ENCODE measurements at regions not wholly inside any gene's neighbourhood (a gene's known extent, or its start where the extent isn't known, plus 50 kb on each side); places are given as distances from the start of the nearest gene placed in this dataset.

DNA sequence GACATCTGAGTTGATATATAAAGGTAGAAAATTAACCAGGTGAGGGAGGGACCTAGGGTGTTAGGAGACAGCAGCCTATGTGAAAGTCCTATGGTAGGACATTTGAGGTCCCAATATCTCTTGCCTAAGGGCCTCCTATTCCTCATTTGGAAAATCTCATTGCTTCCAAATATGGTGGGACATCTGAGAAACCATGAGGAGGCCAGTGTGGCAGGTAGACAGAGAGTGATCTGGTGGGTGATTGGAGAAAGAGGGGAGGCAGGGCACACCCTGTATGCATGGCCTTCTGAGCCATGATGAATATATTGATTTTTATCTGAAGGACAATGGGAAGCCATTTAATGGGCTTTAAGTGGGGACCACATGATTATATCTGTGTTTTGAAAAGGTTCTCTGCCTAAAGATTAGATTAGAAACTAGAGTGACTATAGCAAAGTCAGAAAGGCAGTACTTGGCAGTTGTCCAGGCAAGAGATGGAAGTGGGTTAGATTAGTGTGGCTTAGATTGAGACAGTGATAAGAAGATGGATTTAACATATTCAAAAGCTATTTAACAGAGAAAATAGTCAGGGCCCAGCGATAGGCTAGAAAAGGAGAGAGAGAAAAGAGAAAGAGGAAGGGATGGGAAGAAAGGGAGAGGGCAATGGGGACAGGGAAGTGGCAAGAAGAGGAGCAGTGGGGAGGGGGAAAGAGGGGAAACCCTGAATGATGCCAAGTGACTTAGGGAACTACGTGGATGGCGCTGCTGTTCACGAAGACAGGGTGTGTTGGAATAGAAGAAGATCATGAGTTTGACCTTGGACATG, 237.2 kb upstream of the SRRM4 start (continued):
- TF ChIP-seq, protein P1, sequence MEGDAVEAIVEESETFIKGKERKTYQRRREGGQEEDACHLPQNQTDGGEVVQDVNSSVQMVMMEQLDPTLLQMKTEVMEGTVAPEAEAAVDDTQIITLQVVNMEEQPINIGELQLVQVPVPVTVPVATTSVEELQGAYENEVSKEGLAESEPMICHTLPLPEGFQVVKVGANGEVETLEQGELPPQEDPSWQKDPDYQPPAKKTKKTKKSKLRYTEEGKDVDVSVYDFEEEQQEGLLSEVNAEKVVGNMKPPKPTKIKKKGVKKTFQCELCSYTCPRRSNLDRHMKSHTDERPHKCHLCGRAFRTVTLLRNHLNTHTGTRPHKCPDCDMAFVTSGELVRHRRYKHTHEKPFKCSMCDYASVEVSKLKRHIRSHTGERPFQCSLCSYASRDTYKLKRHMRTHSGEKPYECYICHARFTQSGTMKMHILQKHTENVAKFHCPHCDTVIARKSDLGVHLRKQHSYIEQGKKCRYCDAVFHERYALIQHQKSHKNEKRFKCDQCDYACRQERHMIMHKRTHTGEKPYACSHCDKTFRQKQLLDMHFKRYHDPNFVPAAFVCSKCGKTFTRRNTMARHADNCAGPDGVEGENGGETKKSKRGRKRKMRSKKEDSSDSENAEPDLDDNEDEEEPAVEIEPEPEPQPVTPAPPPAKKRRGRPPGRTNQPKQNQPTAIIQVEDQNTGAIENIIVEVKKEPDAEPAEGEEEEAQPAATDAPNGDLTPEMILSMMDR (conservative IDR thresholded peaks at IDR 0.05; ENCODE audit: low read depth in 2 of 2): no peak
- no peak for TF ChIP-seq EZH2phosphoT487 (IDR thresholded peaks at IDR 0.05; ENCODE audit: unreplicated experiment)
- TF ChIP-seq EZH2 (IDR thresholded peaks at IDR 0.05; ENCODE audit: low read depth, unreplicated experiment): no peak
- TF ChIP-seq ZNF114 (CRISPR knock-in tag; IDR thresholded peaks at IDR 0.05): no peak
- TF ChIP-seq POLR2AphosphoS5 (IDR thresholded peaks at IDR 0.05; ENCODE audit: low read depth): no peak

DNA sequence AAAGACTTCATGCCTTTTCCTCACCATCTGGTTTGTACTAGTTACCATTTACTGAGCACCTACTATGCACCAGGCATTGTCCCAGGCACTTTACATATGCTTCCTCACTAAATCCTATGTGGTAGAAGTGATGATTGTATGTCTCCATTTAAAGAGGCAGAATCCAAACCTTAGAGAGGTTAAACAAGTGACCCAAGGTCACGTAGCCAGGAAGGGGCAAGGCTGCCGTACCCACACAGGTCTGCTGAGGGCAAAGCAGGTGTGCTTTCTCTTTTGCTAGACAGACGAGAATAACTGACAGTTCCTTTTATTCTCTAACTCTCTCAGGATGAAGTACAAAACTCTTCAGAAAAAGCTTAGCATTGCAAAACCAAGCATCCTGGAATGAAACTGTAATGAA, 235.2 kb upstream of the SRRM4 start:
- DNase-seq (ENCODE audit: low spot score) (no peak), ATAC-seq (no peak)
- H3K4me1 Mint-ChIP-seq: peaks cover 15% of the 10 kb centered on the region
- H2AFZ ChIP-seq: no peak overlapping the region
- no peak overlapping the region for H3K4me3 ChIP-seq
- H3K27me3 Mint-ChIP-seq (ENCODE audit: insufficient read depth, low read depth, poor library complexity): no peaks in the 10 kb centered on the region
- H3K36me3 ChIP-seq (ENCODE audit: insufficient read depth): no peaks in the 10 kb centered on the region
- H3K36me3 Mint-ChIP-seq (ENCODE audit: low read depth): no peaks in the 10 kb centered on the region
- peaks cover 13% of the 10 kb centered on the region; the same call in 1 of the 2 replicates for H3K4me1 ChIP-seq (ENCODE audit: insufficient read depth)
- H3F3A ChIP-seq (replicated peaks; ENCODE audit: low read depth): no peaks in the 10 kb centered on the region
- H3K4me2 ChIP-seq: no peak overlapping the region
- H3K27me3 ChIP-seq (ENCODE audit: insufficient read depth): no peaks in the 10 kb centered on the region
- no peak overlapping the region for H3K27ac Mint-ChIP-seq
- H3K9me2 ChIP-seq (ENCODE audit: insufficient read depth): peaks cover 9% of the 10 kb centered on the region; the same call in 1 of the 2 replicates
- no peaks in the 10 kb centered on the region for H4K20me1 ChIP-seq (replicated peaks; ENCODE audit: insufficient read depth)
- no peak overlapping the region for H3K4me3 Mint-ChIP-seq
- H3K9me3 Mint-ChIP-seq: peaks cover 5% of the 10 kb centered on the region; the same call in 2 of the 3 replicates
- no peaks in the 10 kb centered on the region for H3K79me2 ChIP-seq (replicated peaks; ENCODE audit: insufficient read depth)
- H3K27ac ChIP-seq (ENCODE audit: low read depth): no peak overlapping the region
- no peak for TF ChIP-seq EZH2 (IDR thresholded peaks at IDR 0.05; ENCODE audit: low read depth, unreplicated experiment)
- no peak for TF ChIP-seq NANOG (IDR thresholded peaks at IDR 0.05; ENCODE audit: borderline replicate concordance)
- TF ChIP-seq, protein P2, sequence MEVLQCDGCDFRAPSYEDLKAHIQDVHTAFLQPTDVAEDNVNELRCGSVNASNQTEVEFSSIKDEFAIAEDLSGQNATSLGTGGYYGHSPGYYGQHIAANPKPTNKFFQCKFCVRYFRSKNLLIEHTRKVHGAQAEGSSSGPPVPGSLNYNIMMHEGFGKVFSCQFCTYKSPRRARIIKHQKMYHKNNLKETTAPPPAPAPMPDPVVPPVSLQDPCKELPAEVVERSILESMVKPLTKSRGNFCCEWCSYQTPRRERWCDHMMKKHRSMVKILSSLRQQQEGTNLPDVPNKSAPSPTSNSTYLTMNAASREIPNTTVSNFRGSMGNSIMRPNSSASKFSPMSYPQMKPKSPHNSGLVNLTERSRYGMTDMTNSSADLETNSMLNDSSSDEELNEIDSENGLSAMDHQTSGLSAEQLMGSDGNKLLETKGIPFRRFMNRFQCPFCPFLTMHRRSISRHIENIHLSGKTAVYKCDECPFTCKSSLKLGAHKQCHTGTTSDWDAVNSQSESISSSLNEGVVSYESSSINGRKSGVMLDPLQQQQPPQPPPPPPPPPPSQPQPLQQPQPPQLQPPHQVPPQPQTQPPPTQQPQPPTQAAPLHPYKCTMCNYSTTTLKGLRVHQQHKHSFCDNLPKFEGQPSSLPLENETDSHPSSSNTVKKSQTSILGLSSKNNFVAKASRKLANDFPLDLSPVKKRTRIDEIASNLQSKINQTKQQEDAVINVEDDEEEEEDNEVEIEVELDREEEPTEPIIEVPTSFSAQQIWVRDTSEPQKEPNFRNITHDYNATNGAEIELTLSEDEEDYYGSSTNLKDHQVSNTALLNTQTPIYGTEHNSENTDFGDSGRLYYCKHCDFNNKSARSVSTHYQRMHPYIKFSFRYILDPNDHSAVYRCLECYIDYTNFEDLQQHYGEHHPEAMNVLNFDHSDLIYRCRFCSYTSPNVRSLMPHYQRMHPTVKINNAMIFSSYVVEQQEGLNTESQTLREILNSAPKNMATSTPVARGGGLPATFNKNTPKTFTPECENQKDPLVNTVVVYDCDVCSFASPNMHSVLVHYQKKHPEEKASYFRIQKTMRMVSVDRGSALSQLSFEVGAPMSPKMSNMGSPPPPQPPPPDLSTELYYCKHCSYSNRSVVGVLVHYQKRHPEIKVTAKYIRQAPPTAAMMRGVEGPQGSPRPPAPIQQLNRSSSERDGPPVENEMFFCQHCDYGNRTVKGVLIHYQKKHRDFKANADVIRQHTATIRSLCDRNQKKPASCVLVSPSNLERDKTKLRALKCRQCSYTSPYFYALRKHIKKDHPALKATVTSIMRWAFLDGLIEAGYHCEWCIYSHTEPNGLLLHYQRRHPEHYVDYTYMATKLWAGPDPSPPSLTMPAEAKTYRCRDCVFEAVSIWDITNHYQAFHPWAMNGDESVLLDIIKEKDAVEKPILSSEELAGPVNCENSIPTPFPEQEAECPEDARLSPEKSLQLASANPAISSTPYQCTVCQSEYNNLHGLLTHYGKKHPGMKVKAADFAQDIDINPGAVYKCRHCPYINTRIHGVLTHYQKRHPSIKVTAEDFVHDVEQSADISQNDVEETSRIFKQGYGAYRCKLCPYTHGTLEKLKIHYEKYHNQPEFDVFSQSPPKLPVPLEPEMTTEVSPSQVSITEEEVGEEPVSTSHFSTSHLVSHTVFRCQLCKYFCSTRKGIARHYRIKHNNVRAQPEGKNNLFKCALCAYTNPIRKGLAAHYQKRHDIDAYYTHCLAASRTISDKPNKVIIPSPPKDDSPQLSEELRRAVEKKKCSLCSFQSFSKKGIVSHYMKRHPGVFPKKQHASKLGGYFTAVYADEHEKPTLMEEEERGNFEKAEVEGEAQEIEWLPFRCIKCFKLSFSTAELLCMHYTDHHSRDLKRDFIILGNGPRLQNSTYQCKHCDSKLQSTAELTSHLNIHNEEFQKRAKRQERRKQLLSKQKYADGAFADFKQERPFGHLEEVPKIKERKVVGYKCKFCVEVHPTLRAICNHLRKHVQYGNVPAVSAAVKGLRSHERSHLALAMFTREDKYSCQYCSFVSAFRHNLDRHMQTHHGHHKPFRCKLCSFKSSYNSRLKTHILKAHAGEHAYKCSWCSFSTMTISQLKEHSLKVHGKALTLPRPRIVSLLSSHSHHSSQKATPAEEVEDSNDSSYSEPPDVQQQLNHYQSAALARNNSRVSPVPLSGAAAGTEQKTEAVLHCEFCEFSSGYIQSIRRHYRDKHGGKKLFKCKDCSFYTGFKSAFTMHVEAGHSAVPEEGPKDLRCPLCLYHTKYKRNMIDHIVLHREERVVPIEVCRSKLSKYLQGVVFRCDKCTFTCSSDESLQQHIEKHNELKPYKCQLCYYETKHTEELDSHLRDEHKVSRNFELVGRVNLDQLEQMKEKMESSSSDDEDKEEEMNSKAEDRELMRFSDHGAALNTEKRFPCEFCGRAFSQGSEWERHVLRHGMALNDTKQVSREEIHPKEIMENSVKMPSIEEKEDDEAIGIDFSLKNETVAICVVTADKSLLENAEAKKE (CRISPR knock-in tag; IDR thresholded peaks at IDR 0.05): no peak
- TF ChIP-seq POLR2AphosphoS5 (IDR thresholded peaks at IDR 0.05; ENCODE audit: low read depth): no peak
- TF ChIP-seq, protein P3, sequence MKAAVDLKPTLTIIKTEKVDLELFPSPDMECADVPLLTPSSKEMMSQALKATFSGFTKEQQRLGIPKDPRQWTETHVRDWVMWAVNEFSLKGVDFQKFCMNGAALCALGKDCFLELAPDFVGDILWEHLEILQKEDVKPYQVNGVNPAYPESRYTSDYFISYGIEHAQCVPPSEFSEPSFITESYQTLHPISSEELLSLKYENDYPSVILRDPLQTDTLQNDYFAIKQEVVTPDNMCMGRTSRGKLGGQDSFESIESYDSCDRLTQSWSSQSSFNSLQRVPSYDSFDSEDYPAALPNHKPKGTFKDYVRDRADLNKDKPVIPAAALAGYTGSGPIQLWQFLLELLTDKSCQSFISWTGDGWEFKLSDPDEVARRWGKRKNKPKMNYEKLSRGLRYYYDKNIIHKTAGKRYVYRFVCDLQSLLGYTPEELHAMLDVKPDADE (IDR thresholded peaks at IDR 0.05): no peak
- no peak for TF ChIP-seq JUNB (IDR thresholded peaks at IDR 0.05; ENCODE audit: unreplicated experiment)
- TF ChIP-seq ZNF331 (CRISPR knock-in tag; IDR thresholded peaks at IDR 0.05; ENCODE audit: low read depth): no peak
- TF ChIP-seq EZH2phosphoT487 (IDR thresholded peaks at IDR 0.05; ENCODE audit: unreplicated experiment): no peak
- TF ChIP-seq ZNF114 (CRISPR knock-in tag; IDR thresholded peaks at IDR 0.05): no peak
- TF ChIP-seq, protein P1 (conservative IDR thresholded peaks at IDR 0.05; ENCODE audit: low read depth in 2 of 2): no peak

Data from GM23338 (cell line).